ENCODE measurements at regions not wholly inside any gene's neighbourhood (a gene's known extent, or its start where the extent isn't known, plus 50 kb on each side); places are given as distances from the start of the nearest gene placed in this dataset.

- DNase-seq (ENCODE audit: low spot score), result no peak
- no peaks in the 10 kb centered on the region for H3K27me3 Mint-ChIP-seq (ENCODE audit: low read depth)
- peaks cover 9% of the 10 kb centered on the region; the same call in 1 of the 2 replicates for H3K4me1 Mint-ChIP-seq
- H3K4me3 Mint-ChIP-seq, result no peak overlapping the region
- ATAC-seq, result peak; percentile 39; the same call in 1 of the 2 replicates
- ChIA-PET POLR2A (no interaction called here), CTCF (interaction anchor here (0.7 to 1.3 kb wide), 2 partner anchors 17 to 95 kb away, joined by 3 read pairs; no protein-coding TSS in a partner anchor)
- H3K36me3 Mint-ChIP-seq, result no peaks in the 10 kb centered on the region
- TF ChIP-seq HMGA2 (CRISPR knock-in tag; IDR thresholded peaks at IDR 0.05) (no peak), CTCF (IDR thresholded peaks at IDR 0.05) (no peak; the same call in 1 of the 2 replicates), CDX4 (CRISPR knock-in tag; IDR thresholded peaks at IDR 0.05; ENCODE audit: borderline replicate concordance) (no peak), IRF2 (CRISPR knock-in tag; IDR thresholded peaks at IDR 0.05; ENCODE audit: borderline replicate concordance, low read depth) (no peak), USF2 (CRISPR knock-in tag; IDR thresholded peaks at IDR 0.05) (no peak)
- no peaks in the 10 kb centered on the region for H3K9me3 Mint-ChIP-seq
- no peak overlapping the region for H3K27ac Mint-ChIP-seq
These were observed 1322.3 kb upstream of the SEL1L start for GRCh38 chr14:82855912-82856391.

- Mint-ChIP-seq H3K36me3 (peaks cover 4% of the 10 kb centered on the region; the same call in 1 of the 2 replicates), H3K27ac (no peak overlapping the region), H3K27me3 (ENCODE audit: low read depth) (no peaks in the 10 kb centered on the region), H3K9me3 (peaks cover 10% of the 10 kb centered on the region), H3K4me1 (no peaks in the 10 kb centered on the region), H3K4me3 (no peak overlapping the region)
- CTCF ChIA-PET, result no interaction called here
- ATAC-seq (no peak), DNase-seq (ENCODE audit: low spot score) (no peak)
- POLR2A ChIA-PET, result no interaction called here
- no peak for TF ChIP-seq NFE2L1 (CRISPR knock-in tag; IDR thresholded peaks at IDR 0.05)
- no peak for TF ChIP-seq USF2 (CRISPR knock-in tag; IDR thresholded peaks at IDR 0.05)
- TF ChIP-seq ZNF263 (CRISPR knock-in tag; IDR thresholded peaks at IDR 0.05; ENCODE audit: low read depth), result no peak
- TF ChIP-seq SOX15 (CRISPR knock-in tag; IDR thresholded peaks at IDR 0.05), result no peak
- no peak for TF ChIP-seq ZBTB43 (CRISPR knock-in tag; IDR thresholded peaks at IDR 0.05)
- TF ChIP-seq ZNF317 (CRISPR knock-in tag; IDR thresholded peaks at IDR 0.05; ENCODE audit: borderline replicate concordance, low read depth), result no peak
- TF ChIP-seq ZSCAN18 (CRISPR knock-in tag; IDR thresholded peaks at IDR 0.05), result no peak
- no peak for TF ChIP-seq GRHL2 (CRISPR knock-in tag; IDR thresholded peaks at IDR 0.05; ENCODE audit: insufficient replicate concordance, severe bottlenecking)
- no peak for TF ChIP-seq CREB1 (CRISPR knock-in tag; IDR thresholded peaks at IDR 0.05)
- TF ChIP-seq ATF1 (CRISPR knock-in tag; IDR thresholded peaks at IDR 0.05), result no peak
- TF ChIP-seq ELF4 (CRISPR knock-in tag; IDR thresholded peaks at IDR 0.05; ENCODE audit: low read depth), result no peak
- TF ChIP-seq ZNF219 (CRISPR knock-in tag; IDR thresholded peaks at IDR 0.05; ENCODE audit: borderline replicate concordance), result no peak
- TF ChIP-seq ATF2 (CRISPR knock-in tag; IDR thresholded peaks at IDR 0.05; ENCODE audit: borderline replicate concordance, low read depth), result no peak
- no peak for TF ChIP-seq MYBL2 (CRISPR knock-in tag; IDR thresholded peaks at IDR 0.05)
These were observed 1327.7 kb upstream of the SEL1L start for GRCh38 chr14:82861313-82861712.

All from WTC11 (cell line).